ENCODE measurements at regions not wholly inside any gene's neighbourhood (a gene's known extent, or its start where the extent isn't known, plus 50 kb on each side); places are given as distances from the start of the nearest gene placed in this dataset.

GRCh38 chr4:104418286-104418685 lies 76.4 kb downstream of the CXXC4 start:
- H3K27me3 ChIP-seq, result no peaks in the 10 kb centered on the region
- H3K9ac ChIP-seq, result no peak overlapping the region
- H4K20me1 ChIP-seq, result no peaks in the 10 kb centered on the region
- no peak overlapping the region for H3K4me3 ChIP-seq
- no peak for TF ChIP-seq Cebpa-rat (IDR thresholded peaks at IDR 0.05)
- H3K27ac ChIP-seq, result no peak overlapping the region
- no peak overlapping the region for H3K4me2 ChIP-seq
- no peaks in the 10 kb centered on the region for H3K36me3 ChIP-seq
- no peaks in the 10 kb centered on the region for H3K9me3 ChIP-seq
- no peaks in the 10 kb centered on the region for H3K4me1 ChIP-seq

- Histone ChIP-seq H3K27me3 (no peaks in the 10 kb centered on the region), H3K36me3 (no peaks in the 10 kb centered on the region), H3K27ac (no peak overlapping the region), H3K4me1 (no peaks in the 10 kb centered on the region), H3K9me3 (no peaks in the 10 kb centered on the region), H3K9ac (no peak overlapping the region), H3K4me2 (no peak overlapping the region), H4K20me1 (no peaks in the 10 kb centered on the region), H3K4me3 (no peak overlapping the region)
- TF ChIP-seq Cebpa-rat (IDR thresholded peaks at IDR 0.05), result no peak
Observed at GRCh38 chr4:104417357-104417882, 77.3 kb downstream of the CXXC4 start.

- H3K9me3 ChIP-seq, result no peaks in the 10 kb centered on the region
- no peak overlapping the region for H3K4me3 ChIP-seq
- H3K27ac ChIP-seq, result no peak overlapping the region
- no peaks in the 10 kb centered on the region for H3K4me1 ChIP-seq
- H3K9ac ChIP-seq, result no peak overlapping the region
- H3K27me3 ChIP-seq, result no peaks in the 10 kb centered on the region
- no peak for TF ChIP-seq Cebpa-rat (IDR thresholded peaks at IDR 0.05)
- H3K4me2 ChIP-seq, result no peak overlapping the region
- no peaks in the 10 kb centered on the region for H3K36me3 ChIP-seq
- no peaks in the 10 kb centered on the region for H4K20me1 ChIP-seq
Observed at GRCh38 chr4:104416725-104417356, 77.9 kb downstream of the CXXC4 start.

GRCh38 chr4:104413487-104413886 lies 81.2 kb downstream of the CXXC4 start:
- Histone ChIP-seq H3K27ac (no peak overlapping the region), H3K36me3 (no peaks in the 10 kb centered on the region), H3K4me3 (no peak overlapping the region), H3K4me1 (no peaks in the 10 kb centered on the region), H4K20me1 (no peaks in the 10 kb centered on the region), H3K9ac (no peak overlapping the region), H3K9me3 (no peaks in the 10 kb centered on the region), H3K27me3 (no peaks in the 10 kb centered on the region), H3K4me2 (no peak overlapping the region)
- TF ChIP-seq Cebpa-rat (IDR thresholded peaks at IDR 0.05), result no peak

- no peak overlapping the region for H3K27ac ChIP-seq
- no peak overlapping the region for H3K4me3 ChIP-seq
- H4K20me1 ChIP-seq, result no peaks in the 10 kb centered on the region
- H3K4me2 ChIP-seq, result no peak overlapping the region
- H3K27me3 ChIP-seq, result no peaks in the 10 kb centered on the region
- no peaks in the 10 kb centered on the region for H3K4me1 ChIP-seq
- no peak overlapping the region for H3K9ac ChIP-seq
- H3K9me3 ChIP-seq, result no peaks in the 10 kb centered on the region
- no peak for TF ChIP-seq Cebpa-rat (IDR thresholded peaks at IDR 0.05)
- H3K36me3 ChIP-seq, result no peaks in the 10 kb centered on the region
Observed at GRCh38 chr4:104412344-104412743, 82.3 kb downstream of the CXXC4 start.

GRCh38 chr4:104411502-104411901 lies 83.2 kb downstream of the CXXC4 start:
- no peaks in the 10 kb centered on the region for H3K27me3 ChIP-seq
- H3K9me3 ChIP-seq, result no peaks in the 10 kb centered on the region
- no peak overlapping the region for H3K27ac ChIP-seq
- H3K36me3 ChIP-seq, result no peaks in the 10 kb centered on the region
- H3K4me1 ChIP-seq, result no peaks in the 10 kb centered on the region
- no peak overlapping the region for H3K4me2 ChIP-seq
- H3K9ac ChIP-seq, result no peak overlapping the region
- no peaks in the 10 kb centered on the region for H4K20me1 ChIP-seq
- no peak overlapping the region for H3K4me3 ChIP-seq
- no peak for TF ChIP-seq Cebpa-rat (IDR thresholded peaks at IDR 0.05)

- H3K4me3 ChIP-seq, result no peak overlapping the region
- no peak overlapping the region for H3K27ac ChIP-seq
- no peak for TF ChIP-seq Cebpa-rat (IDR thresholded peaks at IDR 0.05)
Observed at GRCh38 chr4:104408878-104409277, 85.8 kb downstream of the CXXC4 start.

GRCh38 chr4:104404361-104404760 lies 90.3 kb downstream of the CXXC4 start:
- Histone ChIP-seq H3K4me1 (no peaks in the 10 kb centered on the region), H3K4me2 (no peak overlapping the region), H3K27me3 (no peaks in the 10 kb centered on the region), H3K27ac (no peak overlapping the region), H3K9me3 (no peaks in the 10 kb centered on the region), H3K36me3 (no peaks in the 10 kb centered on the region), H3K4me3 (no peak overlapping the region), H3K9ac (no peak overlapping the region), H4K20me1 (no peaks in the 10 kb centered on the region)
- no peak for TF ChIP-seq Cebpa-rat (IDR thresholded peaks at IDR 0.05)

More at GRCh38 chr4:104408878-104409277, 85.8 kb downstream of the CXXC4 start:
- Histone ChIP-seq H3K36me3 (no peaks in the 10 kb centered on the region), H4K20me1 (no peaks in the 10 kb centered on the region), H3K9me3 (no peaks in the 10 kb centered on the region), H3K4me2 (no peak overlapping the region), H3K4me1 (no peaks in the 10 kb centered on the region), H3K9ac (no peak overlapping the region), H3K27me3 (no peaks in the 10 kb centered on the region)

- no peak overlapping the region for H3K9ac ChIP-seq
- no peaks in the 10 kb centered on the region; the same call in 1 of the 2 replicates for H3K4me1 ChIP-seq
- H4K20me1 ChIP-seq, result no peaks in the 10 kb centered on the region
- no peaks in the 10 kb centered on the region for H3K27me3 ChIP-seq
- no peak overlapping the region for H3K4me3 ChIP-seq
- no peaks in the 10 kb centered on the region for H3K36me3 ChIP-seq
- no peak overlapping the region for H3K27ac ChIP-seq
- H3K4me2 ChIP-seq, result no peak overlapping the region
- TF ChIP-seq Cebpa-rat (IDR thresholded peaks at IDR 0.05), result no peak
- no peaks in the 10 kb centered on the region for H3K9me3 ChIP-seq
Observed at GRCh38 chr4:104395168-104395614, 99.5 kb downstream of the CXXC4 start.

GRCh38 chr4:104394406-104395167 lies 100.1 kb downstream of the CXXC4 start:
- TF ChIP-seq Cebpa-rat (IDR thresholded peaks at IDR 0.05), result no peak
- H3K4me1 ChIP-seq, result no peaks in the 10 kb centered on the region; the same call in 1 of the 2 replicates
- no peaks in the 10 kb centered on the region for H3K36me3 ChIP-seq
- no peaks in the 10 kb centered on the region for H3K9me3 ChIP-seq
- no peak overlapping the region for H3K4me2 ChIP-seq
- H3K27ac ChIP-seq, result no peak overlapping the region
- no peak overlapping the region for H3K9ac ChIP-seq
- no peaks in the 10 kb centered on the region for H3K27me3 ChIP-seq
- H3K4me3 ChIP-seq, result no peak overlapping the region
- H4K20me1 ChIP-seq, result no peaks in the 10 kb centered on the region

Measured in BLaER1 (cell line).